GM21528 (cell line): ENCODE measurements at regions not wholly inside any gene's neighbourhood (a gene's known extent, or its start where the extent isn't known, plus 50 kb on each side); places are given as distances from the start of the nearest gene placed in this dataset.
A peak's percentile ranks its signal among the peaks of the same experiment; 100 is the strongest.
"Not testable (repeated sequence)": the region's sequence is repeated elsewhere in the genome, so short reads cannot be mapped to it uniquely, and the experiment has no call there.

ENCODE experiments used
- ATAC-seq: cut with Tn5 transposase; IDR thresholded peaks from one replicate; pipeline ENCODE4 v1.9.1; 2021; ENCODE audit warnings: mild to moderate bottlenecking, moderate library complexity; ENCODE audit not compliant: unreplicated experiment, low FRiP score

DNA sequence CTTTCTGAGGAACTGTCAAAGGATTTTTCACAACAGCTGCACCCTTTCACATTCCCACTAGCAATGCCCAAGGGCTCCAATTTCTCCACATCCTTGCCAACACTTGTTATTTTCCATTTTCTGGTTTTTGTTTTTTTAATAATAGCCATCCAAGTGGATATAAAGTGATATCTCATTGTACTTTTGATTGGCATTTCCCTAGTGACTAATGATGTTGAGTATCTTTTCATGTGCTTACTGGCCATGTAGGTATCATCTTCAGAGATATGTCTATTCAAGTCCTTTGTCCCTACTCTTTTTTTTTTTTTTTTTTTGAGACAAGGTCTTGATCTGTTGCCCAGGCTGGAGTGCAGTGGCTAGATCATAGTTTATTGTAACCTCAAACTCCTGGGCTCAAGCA is 115.8 kb upstream of the HAND1 start:
- ATAC-seq, result no peak

GRCh38 chr5:154593071-154593470 is 115.0 kb upstream of the HAND1 start:
- ATAC-seq, result no peak

- ATAC-seq, result no peak
Measured at GRCh38 chr5:154590093-154590724, 112.2 kb upstream of the HAND1 start.

- ATAC-seq, result no peak
Measured at GRCh38 chr5:154589511-154589910, 111.5 kb upstream of the HAND1 start.

DNA sequence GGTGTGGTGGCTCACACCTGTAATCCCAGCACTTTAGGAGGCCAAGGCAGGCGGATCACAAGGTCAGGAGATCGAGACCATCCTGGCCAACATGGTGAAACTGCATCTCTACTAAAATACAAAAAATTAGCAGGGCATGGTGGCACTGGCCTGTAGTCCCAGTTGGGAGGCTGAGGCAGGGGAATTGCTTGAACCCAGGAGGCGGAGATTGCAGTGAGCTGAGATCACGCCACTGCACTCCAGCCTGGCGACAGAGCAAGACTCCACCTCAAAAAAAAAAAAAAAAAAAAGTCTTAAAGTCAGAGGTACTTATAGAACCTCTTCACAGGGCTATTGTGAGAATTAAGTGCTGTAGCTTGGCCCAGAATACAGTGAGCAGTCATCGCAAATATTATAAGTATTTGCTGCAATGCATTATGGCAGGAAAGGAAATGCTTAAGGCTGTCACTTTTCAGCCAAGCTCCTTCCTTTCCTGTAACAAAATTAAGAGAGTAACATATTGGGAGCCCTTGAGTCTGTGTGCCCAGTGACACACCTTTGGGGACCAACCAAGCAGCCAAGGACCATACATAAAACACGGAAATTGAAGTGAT is 110.9 kb upstream of the HAND1 start:
- not testable (repeated sequence) for ATAC-seq

- no peak for ATAC-seq
Measured at GRCh38 chr5:154588091-154588774, 110.2 kb upstream of the HAND1 start.

GRCh38 chr5:154587123-154588026 is 109.3 kb upstream of the HAND1 start:
- no peak for ATAC-seq

DNA sequence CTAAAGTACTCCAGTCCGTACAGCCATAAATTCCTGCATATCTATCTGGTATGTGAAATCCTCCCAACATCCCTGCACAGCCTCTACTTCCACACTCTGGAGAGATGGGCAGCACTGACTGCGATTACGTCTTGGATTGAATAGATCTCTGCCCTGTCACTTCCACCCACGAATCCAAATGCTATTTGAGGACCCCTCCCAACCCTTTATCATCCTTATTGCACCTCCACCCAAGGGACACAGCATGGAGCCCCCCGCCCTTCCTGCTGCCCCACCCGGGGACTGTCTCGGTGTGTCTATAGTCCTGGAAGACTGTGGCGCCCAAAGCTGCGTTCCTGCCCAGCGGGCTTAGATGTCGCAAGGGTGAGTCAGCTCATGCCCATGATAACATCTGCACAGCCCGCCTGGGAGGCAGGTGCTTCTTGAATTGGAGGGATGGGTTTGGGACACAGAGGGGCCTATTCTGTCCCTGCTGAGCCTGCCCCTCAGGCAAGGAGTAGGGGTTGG is 105.7 kb upstream of the HAND1 start:
- ATAC-seq, result no peak

DNA sequence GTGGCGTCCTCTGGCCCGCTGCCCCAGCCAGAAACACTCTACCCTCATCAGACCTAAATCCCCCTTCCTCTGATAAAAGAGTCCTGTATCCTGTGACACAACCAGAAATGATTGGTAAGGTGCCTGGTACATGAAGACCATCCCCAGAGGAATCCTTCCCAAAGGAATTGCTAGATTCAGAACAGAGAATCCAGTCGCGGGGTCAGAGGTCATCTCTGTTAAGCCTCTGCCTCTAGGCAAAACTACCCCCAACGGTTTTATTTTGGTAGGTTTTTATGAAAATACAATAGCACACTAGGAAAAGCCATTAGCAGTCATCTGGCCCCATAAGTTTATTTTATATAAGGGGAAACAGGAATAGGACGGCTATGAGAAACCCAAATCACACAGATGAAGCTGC is 102.4 kb upstream of the HAND1 start:
- no peak for ATAC-seq

- no peak for ATAC-seq
Measured at GRCh38 chr5:154577416-154577815, 99.4 kb upstream of the HAND1 start.

- ATAC-seq, result no peak
Measured at GRCh38 chr5:154576429-154576806, 98.4 kb upstream of the HAND1 start.

DNA sequence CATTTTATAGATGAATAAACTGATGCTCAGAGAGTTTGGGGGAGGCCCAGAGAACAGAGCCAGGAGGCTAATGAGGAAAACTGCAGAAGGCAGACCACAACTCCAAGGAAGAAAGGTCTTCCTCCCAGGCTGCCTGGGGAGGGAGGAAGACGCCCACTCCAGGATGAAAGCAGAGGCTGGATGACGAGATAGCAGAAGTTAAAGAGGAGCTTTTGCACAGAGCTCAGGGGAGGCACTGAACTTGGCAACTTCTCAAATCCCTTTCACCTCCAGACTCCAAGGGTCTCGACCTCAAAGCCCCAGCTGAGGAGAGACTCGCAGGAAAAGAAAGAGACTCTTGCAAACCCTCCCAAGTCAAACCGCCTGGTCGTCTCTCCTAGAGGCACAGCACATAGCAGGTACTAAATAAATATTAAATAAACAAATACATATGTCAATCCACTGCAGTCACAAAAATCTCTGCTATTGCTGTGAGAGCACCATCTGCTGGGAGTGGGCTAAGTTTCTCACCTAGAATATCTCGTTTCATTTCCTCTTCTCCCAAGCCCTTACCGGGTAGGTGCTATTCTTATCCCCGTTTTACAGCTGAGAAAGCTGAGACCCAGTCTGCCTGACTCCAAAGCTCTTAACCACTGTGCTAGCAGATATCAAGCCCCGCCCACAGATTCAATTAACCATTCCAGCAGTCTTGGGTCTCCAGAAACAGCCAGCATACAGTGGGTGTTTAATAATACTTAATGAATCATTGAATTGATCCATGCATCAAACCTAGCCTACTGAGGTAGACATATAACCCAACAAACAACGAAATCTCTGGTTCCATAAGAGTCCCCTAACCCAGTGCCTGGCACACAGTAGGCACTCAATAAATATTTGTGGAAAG is 97.8 kb upstream of the HAND1 start:
- ATAC-seq, result peak; percentile 96

GRCh38 chr5:154573011-154573410 is 95.0 kb upstream of the HAND1 start:
- ATAC-seq, result no peak

GRCh38 chr5:154571325-154572035 is 93.5 kb upstream of the HAND1 start:
- no peak for ATAC-seq

DNA sequence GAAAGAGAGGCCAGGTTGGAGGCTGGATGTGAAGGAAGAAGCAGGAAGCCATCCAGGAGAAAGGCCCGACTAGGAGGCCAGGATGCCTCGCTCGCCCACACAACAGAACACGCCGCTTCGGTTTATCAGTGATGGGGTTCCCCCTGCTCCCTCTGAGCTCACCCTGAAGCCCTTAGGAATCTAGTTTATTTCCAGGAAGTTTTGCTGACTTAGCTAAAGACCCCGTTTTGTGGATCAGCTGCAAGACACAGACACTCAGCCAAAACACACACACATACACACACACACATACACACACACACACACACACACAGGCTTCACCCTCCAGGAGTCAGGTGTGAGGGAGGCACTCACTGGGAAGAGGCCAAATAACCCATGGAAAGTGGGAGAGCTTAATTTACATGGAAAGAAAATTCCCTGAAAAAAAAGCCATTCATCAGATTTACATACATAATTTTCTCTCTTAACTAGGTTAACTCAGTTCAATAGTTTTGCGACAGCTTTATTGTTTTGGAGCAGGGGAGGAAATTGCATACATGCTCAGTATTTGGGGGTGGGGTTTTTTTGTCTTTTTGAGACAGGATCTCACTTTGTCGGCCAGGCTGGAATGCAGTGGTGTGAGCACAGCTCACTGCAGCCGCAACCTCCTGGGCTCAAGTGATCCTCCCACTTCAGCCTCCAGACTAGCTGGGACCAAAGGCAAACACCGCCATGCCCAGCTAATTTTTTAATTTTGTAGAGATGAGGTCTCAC is 92.7 kb upstream of the HAND1 start:
- no peak for ATAC-seq

GRCh38 chr5:154568589-154568988 is 90.6 kb upstream of the HAND1 start:
- ATAC-seq, result no peak

- ATAC-seq, result no peak
Measured at GRCh38 chr5:154567155-154567554, 89.1 kb upstream of the HAND1 start.

DNA sequence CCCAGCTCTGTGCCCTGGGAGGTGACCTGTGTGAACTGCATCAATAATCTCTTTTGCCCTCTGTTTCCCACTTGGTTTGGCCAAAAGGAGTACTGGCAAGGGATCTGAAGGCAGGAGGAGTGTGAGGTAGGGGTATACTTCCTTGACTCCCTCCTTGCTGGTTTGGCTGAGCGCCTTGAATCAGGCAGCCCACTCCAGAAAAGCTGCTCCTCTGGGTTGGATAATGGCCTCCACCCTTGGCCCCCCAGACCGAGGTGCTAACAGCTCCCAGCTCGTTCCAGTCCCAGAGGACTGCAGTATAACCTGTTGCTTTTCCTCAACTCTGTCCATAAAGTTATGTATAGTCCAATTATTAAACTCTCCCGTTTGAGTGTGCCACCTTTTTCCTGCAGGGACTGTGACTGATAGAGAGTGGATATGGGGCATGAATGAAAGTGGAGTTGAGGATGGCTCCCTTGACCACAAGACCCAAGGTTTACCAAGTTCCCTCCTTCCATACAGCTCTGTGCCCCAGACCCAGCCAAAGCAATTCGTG is 88.2 kb upstream of the HAND1 start:
- ATAC-seq, result no peak
